HG02678 (cell line): ENCODE measurements at regions not wholly inside any gene's neighbourhood (a gene's known extent, or its start where the extent isn't known, plus 50 kb on each side); places are given as distances from the start of the nearest gene placed in this dataset.

Experiments
- ATAC-seq: cut with Tn5 transposase; IDR thresholded peaks from one replicate; pipeline ENCODE4 v1.9.1; 2021; ENCODE audit warnings: mild to moderate bottlenecking, moderate library complexity; ENCODE audit not compliant: unreplicated experiment

GRCh38 chr4:63817196-63817865, 591.9 kb downstream of the TECRL start:
- ATAC-seq, result no peak

GRCh38 chr4:63814171-63814964, 594.9 kb downstream of the TECRL start:
- no peak for ATAC-seq

- ATAC-seq, result no peak
Observed at GRCh38 chr4:63799166-63799565, 610.1 kb downstream of the TECRL start.

GRCh38 chr4:63795301-63795700, 613.9 kb downstream of the TECRL start:
- ATAC-seq, result no peak

GRCh38 chr4:63790377-63790776, 618.9 kb downstream of the TECRL start:
- ATAC-seq, result no peak

GRCh38 chr4:63788271-63788670, 621.0 kb downstream of the TECRL start:
- no peak for ATAC-seq

GRCh38 chr4:63787326-63787725, 621.9 kb downstream of the TECRL start:
- no peak for ATAC-seq

GRCh38 chr4:63786171-63786570, 623.1 kb downstream of the TECRL start:
- no peak for ATAC-seq

GRCh38 chr4:63784822-63785221, 624.4 kb downstream of the TECRL start:
- ATAC-seq, result no peak

GRCh38 chr4:63777601-63778000, 631.6 kb downstream of the TECRL start:
- ATAC-seq, result no peak

GRCh38 chr4:63764400-63764799, 644.9 kb downstream of the TECRL start:
- no peak for ATAC-seq

GRCh38 chr4:63757929-63758328, 651.3 kb downstream of the TECRL start:
- no peak for ATAC-seq

GRCh38 chr4:63742882-63743281, 666.4 kb downstream of the TECRL start:
- ATAC-seq, result no peak

- ATAC-seq, result no peak
Observed at GRCh38 chr4:63729519-63729918, 679.7 kb downstream of the TECRL start.

- ATAC-seq, result no peak
Observed at GRCh38 chr4:63728480-63729177, 680.6 kb downstream of the TECRL start.

- ATAC-seq, result no peak
Observed at GRCh38 chr4:63717384-63717783, 691.9 kb downstream of the TECRL start.

- no peak for ATAC-seq
Observed at GRCh38 chr4:63708661-63709060, 700.6 kb downstream of the TECRL start.

- ATAC-seq, result no peak
Observed at GRCh38 chr4:63700569-63700968, 708.7 kb downstream of the TECRL start.

- no peak for ATAC-seq
Observed at GRCh38 chr4:63693321-63693720, 715.9 kb downstream of the TECRL start.

- no peak for ATAC-seq
Observed at GRCh38 chr4:63678358-63678931, 730.8 kb downstream of the TECRL start.

GRCh38 chr4:63670735-63671134, 738.5 kb downstream of the TECRL start:
- no peak for ATAC-seq
